ENCODE measurements at regions not wholly inside any gene's neighbourhood (a gene's known extent, or its start where the extent isn't known, plus 50 kb on each side); places are given as distances from the start of the nearest gene placed in this dataset.

DNA sequence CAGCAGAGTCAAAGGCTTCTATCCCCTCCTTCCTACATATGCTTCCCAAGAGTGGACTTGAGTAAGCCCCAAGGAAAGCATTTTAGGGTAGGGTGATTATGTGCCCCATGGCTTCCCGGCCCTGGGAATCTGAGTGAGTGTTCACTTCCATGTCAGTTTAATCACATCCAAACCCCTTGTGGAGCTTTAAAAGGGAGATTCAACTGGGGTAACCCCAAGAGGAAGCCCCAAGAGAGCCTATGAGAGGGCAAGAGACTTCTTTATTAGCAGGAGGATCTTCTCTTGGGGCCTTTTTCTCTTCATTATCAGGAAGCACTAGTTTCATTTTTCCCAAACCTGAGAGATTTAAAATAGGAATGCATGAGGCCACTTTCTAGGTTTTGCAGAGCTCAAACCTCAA, 97.0 kb upstream of the IRF2BP2 start:
- TF ChIP-seq CTCF (IDR thresholded peaks at IDR 0.05 in 2 of 3, conservative IDR thresholded peaks at IDR 0.05 in 1 of 3; ENCODE audit: borderline replicate concordance in 1 of 3, insufficient read depth in 1 of 3, low read depth in 2 of 3, low read length in 2 of 3) (no peak), SIN3A (IDR thresholded peaks at IDR 0.05; ENCODE audit: low read depth) (no peak), EZH2 (IDR thresholded peaks at IDR 0.05) (no peak), CBX3 (IDR thresholded peaks at IDR 0.05; ENCODE audit: low read depth) (no peak), MAX (IDR thresholded peaks at IDR 0.05) (no peak), JUND (IDR thresholded peaks at IDR 0.05) (no peak), POLR2AphosphoS5 (IDR thresholded peaks at IDR 0.05; ENCODE audit: low read depth, low read length) (no peak), REST (IDR thresholded peaks at IDR 0.05; ENCODE audit: low read depth) (no peak), POLR2A (IDR thresholded peaks at IDR 0.05; ENCODE audit: borderline replicate concordance, extremely low read depth, insufficient read depth, insufficient read length) (no peak)
